ENCODE measurements at regions not wholly inside any gene's neighbourhood (a gene's known extent, or its start where the extent isn't known, plus 50 kb on each side); places are given as distances from the start of the nearest gene placed in this dataset.

GRCh38 chr6:6950373-6951145 is 157.2 kb upstream of the RREB1 start:
- H3K27me3 ChIP-seq (ENCODE audit: control insufficient read depth in 4 of 4, insufficient read depth in 4 of 4, low read length in 3 of 4): no peaks in the 10 kb centered on the region
- no peak overlapping the region for H3K4me3 ChIP-seq (ENCODE audit: low read depth in 1 of 3, low read length in 3 of 3)
- no peaks in the 10 kb centered on the region for H3K9me3 ChIP-seq (ENCODE audit: control insufficient read depth in 4 of 4, low read length in 3 of 4)
- 78% methylated on average over 3 of the region's 3 CpGs for WGBS
- TF ChIP-seq SP1 (IDR thresholded peaks at IDR 0.05) (no peak), EGR1 (IDR thresholded peaks at IDR 0.05; ENCODE audit: low read depth in 2 of 2) (no peak), HNF4A (conservative IDR thresholded peaks at IDR 0.05) (no peak), JUND (IDR thresholded peaks at IDR 0.05) (no peak), NR2F2 (IDR thresholded peaks at IDR 0.05) (no peak), YY1 (IDR thresholded peaks at IDR 0.05) (no peak), CTCF (IDR thresholded peaks at IDR 0.05; ENCODE audit: low read depth, low read length, missing input control) (no peak), REST (IDR thresholded peaks at IDR 0.05) (no peak), RAD21 (IDR thresholded peaks at IDR 0.05) (no peak)
- TF ChIP-seq, protein P1, sequence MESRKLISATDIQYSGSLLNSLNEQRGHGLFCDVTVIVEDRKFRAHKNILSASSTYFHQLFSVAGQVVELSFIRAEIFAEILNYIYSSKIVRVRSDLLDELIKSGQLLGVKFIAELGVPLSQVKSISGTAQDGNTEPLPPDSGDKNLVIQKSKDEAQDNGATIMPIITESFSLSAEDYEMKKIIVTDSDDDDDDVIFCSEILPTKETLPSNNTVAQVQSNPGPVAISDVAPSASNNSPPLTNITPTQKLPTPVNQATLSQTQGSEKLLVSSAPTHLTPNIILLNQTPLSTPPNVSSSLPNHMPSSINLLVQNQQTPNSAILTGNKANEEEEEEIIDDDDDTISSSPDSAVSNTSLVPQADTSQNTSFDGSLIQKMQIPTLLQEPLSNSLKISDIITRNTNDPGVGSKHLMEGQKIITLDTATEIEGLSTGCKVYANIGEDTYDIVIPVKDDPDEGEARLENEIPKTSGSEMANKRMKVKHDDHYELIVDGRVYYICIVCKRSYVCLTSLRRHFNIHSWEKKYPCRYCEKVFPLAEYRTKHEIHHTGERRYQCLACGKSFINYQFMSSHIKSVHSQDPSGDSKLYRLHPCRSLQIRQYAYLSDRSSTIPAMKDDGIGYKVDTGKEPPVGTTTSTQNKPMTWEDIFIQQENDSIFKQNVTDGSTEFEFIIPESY (IDR thresholded peaks at IDR 0.05): no peak
- no peak overlapping the region for H3K9ac ChIP-seq (ENCODE audit: low read depth in 1 of 2, low read length in 2 of 2)
- H3K4me1 ChIP-seq (ENCODE audit: control insufficient read depth in 4 of 4, insufficient read depth in 4 of 4, low read length in 3 of 4): no peaks in the 10 kb centered on the region
- DNase-seq (ENCODE audit: low spot score): no peak
- H3K36me3 ChIP-seq (ENCODE audit: control insufficient read depth in 4 of 4, insufficient read depth in 3 of 4, low read depth in 1 of 4, low read length in 3 of 4): no peaks in the 10 kb centered on the region
- no peak overlapping the region for H3K27ac ChIP-seq (ENCODE audit: low read depth in 1 of 2, low read length in 2 of 2)

DNA sequence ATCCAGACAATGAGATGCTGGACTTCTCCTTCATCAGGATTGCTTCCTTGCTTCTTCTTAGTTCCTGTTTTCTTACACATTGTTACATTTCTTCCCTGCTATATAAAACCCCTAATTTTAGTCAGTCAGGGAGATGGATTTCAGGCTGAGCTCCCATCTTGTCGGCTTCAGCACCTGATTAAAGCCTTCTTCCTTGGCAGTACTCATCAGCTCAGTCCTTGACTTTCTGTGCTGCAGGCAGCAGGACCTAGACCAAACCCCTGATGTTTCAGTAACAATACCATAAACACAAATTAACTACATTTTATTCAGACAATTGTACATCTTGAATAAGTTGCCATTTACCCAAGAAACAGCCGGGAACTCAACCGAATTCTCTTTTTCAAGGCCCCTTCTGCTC is 156.4 kb upstream of the RREB1 start:
- Histone ChIP-seq H3K9me3 (ENCODE audit: control insufficient read depth in 4 of 4, low read length in 3 of 4) (no peaks in the 10 kb centered on the region), H3K4me1 (ENCODE audit: control insufficient read depth in 4 of 4, insufficient read depth in 4 of 4, low read length in 3 of 4) (no peaks in the 10 kb centered on the region), H3K4me3 (ENCODE audit: low read depth in 1 of 3, low read length in 3 of 3) (no peak overlapping the region), H3K27me3 (ENCODE audit: control insufficient read depth in 4 of 4, insufficient read depth in 4 of 4, low read length in 3 of 4) (no peaks in the 10 kb centered on the region), H3K9ac (ENCODE audit: low read depth in 1 of 2, low read length in 2 of 2) (no peak overlapping the region), H3K27ac (ENCODE audit: low read depth in 1 of 2, low read length in 2 of 2) (no peak overlapping the region), H3K36me3 (ENCODE audit: control insufficient read depth in 4 of 4, insufficient read depth in 3 of 4, low read depth in 1 of 4, low read length in 3 of 4) (no peaks in the 10 kb centered on the region)
- WGBS: 98% methylated on average over 3 of the region's 3 CpGs
- no peak for TF ChIP-seq FOXA2 (IDR thresholded peaks at IDR 0.05)
- TF ChIP-seq HNF4G (IDR thresholded peaks at IDR 0.05): no peak
- TF ChIP-seq TAF1 (conservative IDR thresholded peaks at IDR 0.05): no peak
- TF ChIP-seq SP1 (IDR thresholded peaks at IDR 0.05): no peak
- TF ChIP-seq EGR1 (IDR thresholded peaks at IDR 0.05; ENCODE audit: low read depth in 2 of 2): no peak
- TF ChIP-seq, protein P1 (IDR thresholded peaks at IDR 0.05): no peak
- no peak for TF ChIP-seq REST (IDR thresholded peaks at IDR 0.05)
- TF ChIP-seq CTCF (IDR thresholded peaks at IDR 0.05; ENCODE audit: low read depth, low read length, missing input control): no peak
- TF ChIP-seq, protein P2, sequence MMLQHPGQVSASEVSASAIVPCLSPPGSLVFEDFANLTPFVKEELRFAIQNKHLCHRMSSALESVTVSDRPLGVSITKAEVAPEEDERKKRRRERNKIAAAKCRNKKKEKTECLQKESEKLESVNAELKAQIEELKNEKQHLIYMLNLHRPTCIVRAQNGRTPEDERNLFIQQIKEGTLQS (IDR thresholded peaks at IDR 0.05): no peak
- TF ChIP-seq FOXA1 (IDR thresholded peaks at IDR 0.05): no peak
- DNase-seq (ENCODE audit: low spot score): no peak

All from liver (tissue), 8 donors.